Breast epithelium (tissue), 4 donors: ENCODE measurements at regions not wholly inside any gene's neighbourhood (a gene's known extent, or its start where the extent isn't known, plus 50 kb on each side); places are given as distances from the start of the nearest gene placed in this dataset.

Experiments used
- DNase-seq, 2 donors: peaks; one replicate each; pipeline ENCODE4 v3.0.0-alpha.2; 2019; ENCODE audit warnings: low spot score in 2 of 2
- H3K27ac ChIP-seq, 2 donors: fragments of 200-600 bp; sonication (generic) in 1 of 2; one replicate each; pipeline ENCODE4 v1.5.1; 2016 to 2019; ENCODE audit warnings: mild to moderate bottlenecking in 1 of 2
- H3K27me3 ChIP-seq, 2 donors: fragments of 200-600 bp; sonication (generic) in 1 of 2; one replicate each; pipeline versions ENCODE4 v1.5.1 to v1.6.0; 2017 to 2019; ENCODE audit warnings: control low read depth in 1 of 2, mild to moderate bottlenecking in 1 of 2
- H3K36me3 ChIP-seq: fragments of 200-600 bp; one replicate; pipeline ENCODE4 v1.5.1; 2019
- H3K4me1 ChIP-seq, 2 donors: fragments of 200-600 bp; sonication (generic); one replicate each; pipeline ENCODE4 v1.5.1; 2016 to 2019; ENCODE audit warnings: control low read depth in 1 of 2
- H3K4me3 ChIP-seq, 3 donors: fragments of 200-600 bp; sonication (generic); 1 replicate in 2 of 3; 2 replicates in 1 of 3; pipeline ENCODE4 v1.5.1; 2016 to 2019; ENCODE audit warnings: mild to moderate bottlenecking in 3 of 3, moderate library complexity in 2 of 3
- H3K9me3 ChIP-seq, 2 donors: fragments of 200-600 bp; sonication (generic) in 1 of 2; one replicate each; pipeline ENCODE4 v1.5.1; 2016 to 2019; ENCODE audit warnings: control low read depth in 1 of 2
- CTCF ChIP-seq, 3 donors: fragments of 450-650 bp; IDR thresholded peaks; one replicate each; pipeline ENCODE4 v1.5.1; 2016 to 2017; ENCODE audit warnings: antibody characterized with exemption in 3 of 3, mild to moderate bottlenecking in 3 of 3, moderate library complexity in 3 of 3
- POLR2A ChIP-seq: fragments of 450-650 bp; IDR thresholded peaks from one replicate; pipeline ENCODE4 v1.6.1; 2016; ENCODE audit warnings: antibody characterized with exemption, mild to moderate bottlenecking, moderate library complexity
- POLR2AphosphoS5 ChIP-seq, 3 donors: sonication (generic); formaldehyde crosslinking; IDR thresholded peaks; one replicate each; pipeline ENCODE4 v1.6.1; 2017; ENCODE audit warnings: antibody characterized with exemption in 3 of 3
- intact Hi-C: fragments of 100-400 bp; cut with DNase I; formaldehyde crosslinking; loops from one replicate; pipeline ENCODE4 v1.15.1; 2023; ENCODE audit warnings: low total_unique reads

DNA sequence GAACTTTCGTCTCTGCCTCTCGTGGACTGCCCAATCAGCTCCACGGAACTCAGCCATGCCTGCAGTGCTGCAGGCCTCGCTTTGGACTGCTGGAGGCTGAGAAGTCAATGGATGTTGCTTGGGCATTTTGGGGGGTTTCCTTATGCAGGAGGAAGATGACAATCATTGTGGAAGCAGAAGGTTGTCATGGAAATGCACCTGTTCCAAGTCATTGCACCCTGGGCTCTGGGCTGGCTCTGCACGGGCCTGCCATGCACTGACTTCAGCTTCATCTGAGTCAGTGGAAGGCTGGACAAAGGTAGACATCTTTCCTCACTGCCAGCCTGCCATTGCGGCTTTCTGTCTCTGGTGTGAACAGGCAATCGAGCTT is 217.3 kb downstream of the RPS24 start:
- H3K4me3 ChIP-seq = no peak overlapping the region
- TF ChIP-seq POLR2A (no peak), CTCF (IDR thresholded peaks at IDR 0.05) (no peak), POLR2AphosphoS5 (IDR thresholded peaks at IDR 0.05) (no peak)
- DNase-seq = no peak
- intact Hi-C loops = no loop called here
- no peaks in the 10 kb centered on the region for H3K27me3 ChIP-seq
- no peaks in the 10 kb centered on the region for H3K9me3 ChIP-seq
- H3K36me3 ChIP-seq = no peaks in the 10 kb centered on the region
- no peaks in the 10 kb centered on the region for H3K4me1 ChIP-seq
- no peak overlapping the region for H3K27ac ChIP-seq

- Histone ChIP-seq H3K4me1 (no peaks in the 10 kb centered on the region), H3K9me3 (no peaks in the 10 kb centered on the region), H3K4me3 (no peak overlapping the region), H3K27ac (no peak overlapping the region), H3K27me3 (no peaks in the 10 kb centered on the region), H3K36me3 (no peaks in the 10 kb centered on the region)
- no peak for TF ChIP-seq CTCF (IDR thresholded peaks at IDR 0.05)
- no peak for TF ChIP-seq POLR2A
- TF ChIP-seq POLR2AphosphoS5 (IDR thresholded peaks at IDR 0.05) = no peak
- no peak for DNase-seq
- intact Hi-C loops = no loop called here
Measured at GRCh38 chr10:78252286-78252685, 218.6 kb downstream of the RPS24 start.

DNA sequence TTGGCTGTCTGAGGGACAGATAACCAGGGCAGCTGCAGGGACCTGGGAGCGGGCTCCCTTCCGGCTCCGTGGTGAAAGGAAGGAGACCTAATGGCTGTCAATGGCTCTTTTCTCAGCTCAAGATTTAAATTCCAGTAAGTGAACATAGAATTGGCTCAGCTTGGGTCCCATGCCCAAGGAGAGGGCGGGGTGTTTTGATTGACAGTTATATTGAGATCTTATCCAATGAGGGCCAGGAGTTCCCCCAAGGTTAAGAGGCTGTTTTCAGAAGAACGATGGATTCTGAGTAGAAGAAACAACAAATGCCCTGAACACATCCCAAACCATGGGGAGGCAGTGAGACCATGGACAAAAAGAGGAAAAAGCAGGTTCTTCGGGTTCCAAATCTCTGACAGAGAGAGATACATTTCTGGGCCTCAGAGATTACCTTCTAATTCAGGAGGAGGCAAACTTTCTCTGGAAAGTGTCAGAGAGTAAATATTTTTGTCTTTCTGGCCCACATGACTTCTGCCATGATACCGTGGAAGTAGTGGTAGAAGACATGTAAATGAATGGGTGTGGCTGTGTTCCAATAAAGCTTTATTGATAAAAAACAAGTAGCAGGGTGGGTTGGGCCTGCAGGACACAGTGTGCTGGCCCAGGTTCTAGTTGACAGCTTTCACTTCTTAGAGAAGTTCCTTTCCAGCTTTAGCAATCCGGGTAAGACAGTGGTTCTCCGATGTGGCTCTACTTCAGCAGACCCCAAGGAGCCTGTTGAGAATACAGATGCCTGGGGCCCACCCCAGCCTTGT is 219.6 kb downstream of the RPS24 start:
- H3K27me3 ChIP-seq = no peaks in the 10 kb centered on the region
- no peaks in the 10 kb centered on the region for H3K9me3 ChIP-seq
- H3K4me3 ChIP-seq = no peak overlapping the region
- TF ChIP-seq CTCF (IDR thresholded peaks at IDR 0.05) (no peak), POLR2AphosphoS5 (IDR thresholded peaks at IDR 0.05) (no peak), POLR2A (no peak)
- intact Hi-C loops = no loop called here
- H3K4me1 ChIP-seq = no peaks in the 10 kb centered on the region
- no peak for DNase-seq
- no peaks in the 10 kb centered on the region for H3K36me3 ChIP-seq
- H3K27ac ChIP-seq = no peak overlapping the region

DNA sequence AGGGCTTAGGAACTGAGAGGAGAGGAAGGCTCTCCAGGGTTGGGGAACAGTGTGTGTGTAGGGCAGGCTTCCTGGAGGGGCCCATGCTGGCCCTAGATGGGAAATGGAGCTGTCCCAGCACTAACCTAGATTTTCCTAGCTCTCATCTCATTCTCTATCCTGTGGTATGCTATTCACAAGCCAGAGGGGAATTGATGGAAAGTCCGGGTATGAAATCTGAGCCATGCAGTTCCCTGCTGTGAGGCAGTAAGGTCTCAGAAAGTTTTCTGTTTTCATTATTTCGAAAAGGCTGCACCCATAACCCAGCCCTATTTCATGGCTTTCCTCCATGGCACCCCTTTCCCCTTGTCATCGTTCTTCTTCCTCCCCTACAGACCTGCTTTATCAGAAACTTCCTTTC is 220.3 kb downstream of the RPS24 start:
- TF ChIP-seq POLR2A = no peak
- no peak for TF ChIP-seq POLR2AphosphoS5 (IDR thresholded peaks at IDR 0.05)
- no peak for TF ChIP-seq CTCF (IDR thresholded peaks at IDR 0.05)
- no peak for DNase-seq
- intact Hi-C loops = no loop called here
- H3K4me1 ChIP-seq = no peaks in the 10 kb centered on the region
- H3K27ac ChIP-seq = no peak overlapping the region
- H3K4me3 ChIP-seq = no peak overlapping the region
- H3K9me3 ChIP-seq = no peaks in the 10 kb centered on the region
- H3K36me3 ChIP-seq = no peaks in the 10 kb centered on the region
- no peaks in the 10 kb centered on the region for H3K27me3 ChIP-seq

GRCh38 chr10:78255214-78255613 is 221.6 kb downstream of the RPS24 start:
- no peaks in the 10 kb centered on the region for H3K27me3 ChIP-seq
- TF ChIP-seq CTCF (IDR thresholded peaks at IDR 0.05) (no peak), POLR2AphosphoS5 (IDR thresholded peaks at IDR 0.05) (no peak), POLR2A (no peak)
- no peak overlapping the region for H3K27ac ChIP-seq
- no peaks in the 10 kb centered on the region for H3K36me3 ChIP-seq
- no peaks in the 10 kb centered on the region for H3K4me1 ChIP-seq
- intact Hi-C loops = no loop called here
- DNase-seq = no peak
- H3K4me3 ChIP-seq = no peak overlapping the region
- H3K9me3 ChIP-seq = no peaks in the 10 kb centered on the region
